Right atrium auricular region (tissue), 2 donors: ENCODE measurements at regions not wholly inside any gene's neighbourhood (a gene's known extent, or its start where the extent isn't known, plus 50 kb on each side); places are given as distances from the start of the nearest gene placed in this dataset.

Source experiments
- DNase-seq: peaks from one replicate; pipeline ENCODE4 v3.0.0-alpha.2; 2019; ENCODE audit warnings: low spot score
- H3K27ac ChIP-seq, 2 donors: fragments of 200-600 bp; sonication (generic); 1 replicate in 1 of 2; 2 replicates in 1 of 2; pipeline ENCODE4 v1.5.1; 2016 to 2019
- H3K27me3 ChIP-seq, 2 donors: fragments of 200-600 bp; sonication (generic); one replicate each; pipeline versions ENCODE4 v1.5.1 to v1.6.0; 2017 to 2019
- H3K36me3 ChIP-seq: fragments of 200-600 bp; sonication (generic); one replicate; pipeline ENCODE4 v1.5.1; 2016
- H3K4me1 ChIP-seq, 2 donors: fragments of 200-600 bp; sonication (generic); one replicate each; pipeline versions ENCODE4 v1.5.1 to v1.6.0; 2017 to 2019
- H3K4me3 ChIP-seq, 2 donors: fragments of 200-600 bp; sonication (generic); 1 replicate in 1 of 2; 2 replicates in 1 of 2; pipeline ENCODE4 v1.5.1; 2017 to 2019; ENCODE audit warnings: mild to moderate bottlenecking in 1 of 2, moderate library complexity in 1 of 2
- H3K9me3 ChIP-seq, 2 donors: fragments of 200-600 bp; sonication (generic); one replicate each; pipeline ENCODE4 v1.5.1; 2019
- CTCF ChIP-seq, 2 donors: fragments of 200-600 bp; sonication (generic); IDR thresholded peaks; one replicate each; pipeline ENCODE4 v1.5.1; 2019; ENCODE audit warnings: antibody characterized with exemption in 2 of 2

GRCh38 chr7:95718577-95719410 lies 53.6 kb upstream of the DYNC1I1 start:
- no peaks in the 10 kb centered on the region for H3K27me3 ChIP-seq
- no peak for DNase-seq
- no peaks in the 10 kb centered on the region for H3K9me3 ChIP-seq
- no peaks in the 10 kb centered on the region for H3K36me3 ChIP-seq
- H3K27ac ChIP-seq: no peak overlapping the region
- peak; percentile 14 to 55 for TF ChIP-seq CTCF (IDR thresholded peaks at IDR 0.05)
- H3K4me3 ChIP-seq: no peak overlapping the region
- H3K4me1 ChIP-seq: no peaks in the 10 kb centered on the region

GRCh38 chr7:95716357-95717122 lies 55.8 kb upstream of the DYNC1I1 start:
- Histone ChIP-seq H3K27ac (peak overlapping the region in 1 of 2 donors; percentile 64), H3K9me3 (no peaks in the 10 kb centered on the region), H3K4me1 (no peaks in the 10 kb centered on the region), H3K4me3 (no peak overlapping the region), H3K27me3 (no peaks in the 10 kb centered on the region), H3K36me3 (no peaks in the 10 kb centered on the region)
- no peak for TF ChIP-seq CTCF (IDR thresholded peaks at IDR 0.05)
- DNase-seq: no peak

- Histone ChIP-seq H3K9me3 (no peaks in the 10 kb centered on the region), H3K4me3 (no peak overlapping the region), H3K27ac (no peak overlapping the region), H3K4me1 (no peaks in the 10 kb centered on the region), H3K36me3 (no peaks in the 10 kb centered on the region), H3K27me3 (no peaks in the 10 kb centered on the region)
- TF ChIP-seq CTCF (IDR thresholded peaks at IDR 0.05): no peak
- DNase-seq: no peak
Measured at GRCh38 chr7:95715274-95715673, 57.1 kb upstream of the DYNC1I1 start.

- H3K4me3 ChIP-seq: no peak overlapping the region
- no peaks in the 10 kb centered on the region for H3K27me3 ChIP-seq
- peaks cover 0 to 6% of the 10 kb centered on the region in 2 donors for H3K9me3 ChIP-seq
- no peaks in the 10 kb centered on the region for H3K4me1 ChIP-seq
- H3K27ac ChIP-seq: no peak overlapping the region
- no peaks in the 10 kb centered on the region for H3K36me3 ChIP-seq
- DNase-seq: no peak
- TF ChIP-seq CTCF (IDR thresholded peaks at IDR 0.05): no peak
Measured at GRCh38 chr7:95710711-95711110, 61.6 kb upstream of the DYNC1I1 start.

GRCh38 chr7:95700917-95701316 lies 71.4 kb upstream of the DYNC1I1 start:
- no peak for DNase-seq

More at GRCh38 chr7:95700917-95701316, 71.4 kb upstream of the DYNC1I1 start:
- Histone ChIP-seq H3K4me3 (no peak overlapping the region), H3K4me1 (no peaks in the 10 kb centered on the region), H3K36me3 (no peaks in the 10 kb centered on the region), H3K27me3 (no peaks in the 10 kb centered on the region), H3K9me3 (no peaks in the 10 kb centered on the region), H3K27ac (no peak overlapping the region)
- TF ChIP-seq CTCF (IDR thresholded peaks at IDR 0.05): no peak
